NCI-H1417 treated with DMSO at 0.1 percent for 48 hours (cell line): ENCODE measurements at regions not wholly inside any gene's neighbourhood (a gene's known extent, or its start where the extent isn't known, plus 50 kb on each side); places are given as distances from the start of the nearest gene placed in this dataset.

ENCODE experiments used
- DNase-seq: peaks from one replicate; lab custom pipeline; 2025; lab: John Stamatoyannopoulos, UW

DNA sequence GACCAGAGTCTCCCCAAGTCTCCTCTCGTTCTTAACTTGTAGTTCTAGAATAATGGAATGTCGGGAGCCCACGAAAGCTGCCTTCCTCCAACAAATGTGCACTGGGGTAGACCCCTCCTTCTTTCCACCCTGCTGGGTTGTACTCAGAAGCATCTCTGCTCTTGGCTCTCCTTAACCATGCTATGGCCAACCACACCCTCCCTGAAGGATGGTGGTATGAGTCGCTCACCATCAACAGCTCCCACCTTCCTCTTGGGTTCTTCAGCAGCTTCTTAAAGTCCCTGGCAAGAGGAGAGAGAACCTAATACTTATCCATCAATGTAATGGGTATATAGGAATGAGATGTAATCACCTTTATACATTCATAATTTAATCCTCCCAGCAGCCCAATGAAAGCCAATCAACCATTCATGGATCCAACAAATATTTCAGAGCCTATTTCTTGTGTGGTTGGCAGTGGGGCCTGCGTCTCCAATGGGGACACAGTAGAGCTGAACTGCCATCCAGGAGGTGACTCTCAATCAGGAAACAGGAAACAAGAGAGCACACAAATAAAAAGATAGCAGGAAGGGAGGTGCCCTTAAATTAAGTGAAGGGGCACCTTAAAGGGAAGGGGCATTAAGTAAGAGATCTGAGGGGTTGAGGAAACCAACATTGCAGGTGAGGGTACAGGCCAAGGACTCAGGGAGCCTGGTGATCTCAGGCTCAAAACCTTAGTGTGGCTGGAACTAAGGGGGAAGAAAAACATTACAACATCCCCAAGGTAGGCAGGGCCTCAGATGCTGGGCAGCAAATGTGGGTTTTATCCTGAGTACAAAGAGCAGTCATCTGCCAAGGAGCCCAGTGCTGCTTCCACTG lies 64.4 kb upstream of the ETS2 start:
- DNase-seq = no peak

GRCh38 chr21:38741950-38742256 lies 63.8 kb upstream of the ETS2 start:
- DNase-seq = no peak

- no peak for DNase-seq
These were observed 63.0 kb upstream of the ETS2 start for GRCh38 chr21:38742580-38743260.

DNA sequence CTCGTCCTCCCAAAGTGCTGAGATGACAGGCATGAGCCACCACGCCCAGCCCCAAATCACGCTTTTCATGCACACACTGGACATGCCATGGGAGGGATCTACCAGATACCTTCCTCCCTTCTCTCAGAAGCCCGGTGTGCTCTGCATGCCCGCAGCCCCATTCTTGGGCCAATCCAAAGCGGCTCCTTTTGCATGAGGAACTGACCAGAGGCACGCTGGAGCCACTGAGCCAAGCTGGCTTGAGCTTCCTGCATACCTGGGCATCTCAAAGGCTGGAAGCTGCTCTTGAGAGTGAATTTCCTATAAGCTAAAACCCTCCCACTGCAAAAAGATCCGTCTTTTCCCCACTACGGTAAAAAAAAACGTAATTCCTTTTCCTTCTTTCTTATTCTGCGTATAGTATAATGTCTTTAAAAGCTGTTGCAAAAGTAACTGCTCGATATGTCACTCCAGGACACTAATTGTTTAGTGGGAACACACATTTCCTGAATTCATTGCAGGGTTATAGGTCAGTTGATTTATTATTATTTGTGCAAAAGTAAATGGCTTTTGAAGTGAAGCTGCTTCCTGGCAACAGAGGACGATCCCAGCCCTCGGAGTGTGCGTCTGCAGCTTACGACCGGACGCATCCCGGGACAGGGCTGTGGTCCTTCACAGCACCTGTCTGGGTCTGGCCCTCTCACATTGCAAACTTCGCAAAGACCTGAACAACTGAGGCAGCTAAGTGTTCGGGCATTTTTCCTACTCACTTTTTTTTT lies 61.8 kb upstream of the ETS2 start:
- DNase-seq = no peak

- no peak for DNase-seq
These were observed 60.9 kb upstream of the ETS2 start for GRCh38 chr21:38744861-38745260.

DNA sequence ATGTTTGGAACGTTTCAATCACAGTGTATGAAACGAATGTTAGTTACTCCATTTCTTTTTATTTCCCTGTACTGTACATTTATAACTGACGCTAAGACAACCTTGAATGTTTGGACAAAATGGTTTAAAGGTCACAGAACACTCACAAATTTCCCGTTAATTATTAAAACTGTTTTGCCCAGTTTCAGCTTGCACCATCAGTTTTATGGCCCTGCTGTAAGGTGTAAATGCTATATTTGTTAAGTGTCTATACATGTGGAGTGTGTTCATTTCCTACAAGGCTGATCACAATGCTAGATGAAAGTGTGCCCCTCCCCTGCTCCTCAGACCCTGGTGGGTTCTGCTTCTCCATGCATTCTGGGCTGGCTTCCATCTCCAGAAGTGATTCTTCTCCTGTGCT lies 57.9 kb upstream of the ETS2 start:
- no peak for DNase-seq

DNA sequence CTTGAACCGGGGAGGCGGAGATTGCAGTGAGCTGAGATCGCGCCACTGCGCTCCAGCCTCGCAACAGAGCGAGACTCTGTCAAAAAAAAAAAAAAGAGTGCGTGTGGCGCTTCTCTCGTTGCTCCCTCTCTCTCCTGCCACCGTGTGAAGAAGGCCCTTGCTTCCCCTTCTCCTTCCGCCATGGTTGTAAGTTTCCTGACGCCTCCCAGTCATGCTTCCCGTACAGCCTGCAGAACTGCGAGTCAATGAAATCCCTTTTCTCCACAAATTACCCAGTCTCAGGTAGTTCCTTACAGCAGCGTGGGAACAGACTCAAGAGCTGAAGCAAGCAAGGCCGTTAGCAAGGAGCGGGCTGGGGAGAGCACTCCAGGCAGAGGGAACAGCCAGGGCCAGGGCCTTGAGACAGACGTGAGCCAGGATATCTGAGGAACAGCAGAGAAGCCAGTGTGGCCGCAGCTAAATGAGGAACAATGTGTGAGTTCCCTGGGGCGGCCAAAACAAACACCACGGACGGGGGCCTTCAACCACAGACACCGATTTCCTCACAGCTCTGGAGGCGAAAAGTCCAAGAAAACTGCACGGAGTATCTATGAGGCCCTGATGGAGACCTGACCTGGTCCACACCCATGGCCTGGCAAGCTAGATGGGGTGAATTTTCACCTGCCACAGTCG lies 54.2 kb upstream of the ETS2 start:
- no peak for DNase-seq

DNA sequence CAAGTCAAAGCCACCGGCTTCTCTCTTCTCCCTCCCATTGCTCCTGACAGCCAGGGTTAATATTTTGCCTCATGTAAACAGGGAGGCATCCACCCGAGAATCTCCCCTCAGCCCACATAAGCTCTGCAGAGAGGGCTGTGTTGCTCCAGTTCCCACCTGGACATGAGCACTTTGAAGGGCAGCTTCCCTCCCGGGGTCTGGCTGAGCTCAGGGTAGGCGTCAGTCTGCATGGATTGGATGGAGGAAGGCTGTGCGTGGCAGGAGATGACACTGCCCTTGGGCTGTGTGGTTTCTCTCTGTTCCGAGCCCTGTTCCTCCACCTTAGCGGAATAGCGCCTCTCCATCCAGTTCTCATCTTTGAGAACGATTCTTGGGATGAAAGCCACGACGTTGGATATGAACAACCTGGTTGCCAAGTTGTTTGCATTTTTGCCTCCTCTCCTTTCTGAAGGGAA lies 53.7 kb upstream of the ETS2 start:
- DNase-seq = no peak

DNA sequence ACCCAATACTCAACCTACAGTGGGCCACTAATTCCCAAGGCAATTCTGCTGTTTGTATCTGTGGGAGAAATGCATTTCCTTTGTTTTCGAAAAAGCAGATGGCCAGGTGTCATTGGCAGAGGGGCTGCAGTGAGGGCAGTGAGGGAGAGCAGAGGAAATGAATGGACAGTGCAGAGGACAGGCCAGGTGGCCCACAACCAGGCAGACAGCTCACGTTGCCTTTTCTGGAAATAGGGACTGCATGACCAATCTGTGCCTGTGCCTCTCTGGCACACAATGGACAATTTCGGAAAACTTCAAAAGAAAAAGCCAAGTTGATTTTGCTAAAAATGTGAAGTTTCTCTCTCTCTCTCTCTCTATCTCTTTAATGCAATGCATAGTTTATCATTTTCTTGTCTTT lies 52.6 kb upstream of the ETS2 start:
- no peak for DNase-seq

DNA sequence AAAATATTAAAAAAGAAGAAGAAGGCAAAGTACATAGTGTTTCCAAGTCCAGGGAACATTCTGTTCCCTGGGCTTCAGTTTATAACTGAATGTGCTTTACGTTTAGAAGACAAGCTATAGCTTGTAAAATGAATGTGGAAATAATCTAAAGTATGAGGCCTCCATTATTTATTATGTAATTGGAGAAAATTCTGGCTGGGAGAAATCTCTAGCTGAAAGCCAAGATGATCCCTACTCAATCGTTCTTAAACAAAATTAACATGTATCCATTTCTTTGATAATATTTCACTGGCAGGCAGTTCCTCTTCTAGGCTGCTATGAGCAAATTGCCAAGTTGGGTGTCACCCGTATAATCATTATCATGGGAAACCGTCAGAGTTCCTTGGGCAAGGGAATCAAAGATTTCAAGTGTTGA lies 52.2 kb upstream of the ETS2 start:
- no peak for DNase-seq
